ENCODE measurements at regions not wholly inside any gene's neighbourhood (a gene's known extent, or its start where the extent isn't known, plus 50 kb on each side); places are given as distances from the start of the nearest gene placed in this dataset.
"Not testable (repeated sequence)": the region's sequence is repeated elsewhere in the genome, so short reads cannot be mapped to it uniquely, and the experiment has no call there.

GRCh38 chr6:98323605-98324004 is 510.8 kb upstream of the POU3F2 start:
- no peak for DNase-seq (ENCODE audit: low spot score)

- DNase-seq (ENCODE audit: low spot score), result no peak
Measured at GRCh38 chr6:98324446-98324845, 509.9 kb upstream of the POU3F2 start.

GRCh38 chr6:98325366-98325765 is 509.0 kb upstream of the POU3F2 start:
- DNase-seq (ENCODE audit: low spot score), result no peak

DNA sequence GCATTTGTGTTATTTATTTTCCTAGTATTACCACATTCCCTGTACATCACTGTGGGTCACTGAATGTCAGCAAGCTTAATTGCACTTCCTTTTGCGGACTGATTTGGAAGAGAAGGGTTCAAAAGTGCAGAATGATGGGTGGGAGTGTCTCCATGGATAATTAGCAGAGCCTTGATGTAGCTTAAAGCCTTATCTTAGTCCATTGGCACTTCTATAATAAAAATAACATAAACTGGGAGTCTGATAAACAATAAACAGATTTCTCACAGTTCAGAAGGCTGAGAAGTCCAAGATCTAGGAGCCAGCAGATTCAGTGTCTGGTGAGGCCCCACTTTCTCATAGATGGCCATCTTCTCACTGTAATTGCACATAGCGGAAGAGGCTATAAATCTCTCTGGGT is 501.1 kb upstream of the POU3F2 start:
- no peak for DNase-seq (ENCODE audit: low spot score)

- DNase-seq (ENCODE audit: low spot score), result no peak
Measured at GRCh38 chr6:98335594-98335993, 498.8 kb upstream of the POU3F2 start.

GRCh38 chr6:98339506-98339905 is 494.9 kb upstream of the POU3F2 start:
- no peak for DNase-seq (ENCODE audit: low spot score)

GRCh38 chr6:98343004-98343403 is 491.4 kb upstream of the POU3F2 start:
- no peak for DNase-seq (ENCODE audit: low spot score)

- DNase-seq (ENCODE audit: low spot score), result no peak
Measured at GRCh38 chr6:98343797-98344196, 490.6 kb upstream of the POU3F2 start.

DNA sequence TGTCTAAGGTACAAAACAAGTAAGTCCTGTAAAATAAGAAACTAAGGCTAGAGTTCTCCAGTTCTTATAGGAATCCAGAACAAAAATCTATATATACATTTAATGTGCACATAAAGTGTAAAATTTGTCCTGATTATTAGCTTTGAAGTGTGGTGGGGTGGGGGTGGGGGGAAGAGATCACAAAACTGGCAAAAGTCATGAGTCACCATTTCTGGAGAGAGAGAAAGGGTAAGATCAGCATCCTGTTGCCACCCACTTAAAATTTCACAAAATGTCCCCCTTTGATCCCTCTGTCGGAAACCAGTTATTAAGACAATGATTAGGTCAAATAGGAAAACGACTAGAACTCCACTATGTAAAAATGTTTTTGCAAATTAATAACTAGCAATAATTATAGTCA is 482.0 kb upstream of the POU3F2 start:
- DNase-seq (ENCODE audit: low spot score), result no peak

DNA sequence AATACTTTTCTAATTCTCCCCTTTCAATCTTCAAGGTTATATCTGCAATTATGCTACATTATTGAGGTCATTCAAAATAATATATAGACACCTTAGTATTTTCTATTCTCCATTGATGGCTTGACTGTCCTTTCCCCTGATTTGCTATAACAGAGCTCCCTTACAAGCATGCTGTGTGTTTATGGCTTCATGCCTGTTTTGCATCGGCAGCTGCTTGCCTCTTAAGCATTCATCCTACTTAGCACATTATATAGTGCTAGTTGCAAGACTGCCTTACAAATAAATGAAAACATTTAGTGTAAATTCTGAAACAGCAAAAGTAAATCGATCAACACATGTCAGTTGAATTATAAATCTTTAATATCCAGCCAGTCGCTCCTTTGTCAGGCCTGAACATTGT is 476.2 kb upstream of the POU3F2 start:
- DNase-seq (ENCODE audit: low spot score), result no peak

DNA sequence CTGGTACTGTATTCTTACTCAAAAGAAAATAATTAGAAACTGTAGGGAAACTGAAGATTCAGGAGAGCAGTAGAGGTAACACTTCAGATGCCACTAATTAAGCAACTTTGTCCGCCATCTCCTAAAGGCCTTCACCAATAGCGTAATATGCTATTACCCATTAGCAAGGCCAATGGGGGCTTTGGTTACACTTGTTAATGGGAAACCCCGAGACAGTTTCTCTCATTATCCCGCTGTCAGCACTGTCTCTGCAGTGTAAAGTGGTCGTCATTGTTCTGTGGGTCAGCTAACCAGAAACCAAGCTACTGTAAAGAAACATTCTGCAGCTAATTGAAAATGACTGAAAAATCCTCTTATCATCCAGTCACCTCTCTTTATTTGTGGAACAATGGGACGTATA is 468.0 kb upstream of the POU3F2 start:
- DNase-seq (ENCODE audit: low spot score), result no peak

DNA sequence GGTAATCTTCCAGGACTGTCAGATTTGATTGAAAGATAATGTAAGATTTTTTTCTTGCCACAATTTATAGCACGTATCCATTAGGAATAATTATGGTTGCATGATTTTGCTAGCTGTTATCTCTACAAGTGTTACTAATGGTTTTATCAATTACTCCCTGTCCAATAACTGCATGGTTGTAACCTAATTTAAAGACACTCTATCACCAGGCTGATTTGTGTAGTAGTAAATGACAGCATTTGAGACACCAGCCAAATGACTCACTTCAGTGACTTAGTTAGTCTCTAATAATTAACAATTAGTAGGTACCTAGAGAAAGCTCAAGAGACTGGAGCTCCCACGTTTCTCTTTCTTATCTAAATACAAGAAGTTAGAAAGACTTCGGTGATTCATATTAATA is 453.8 kb upstream of the POU3F2 start:
- DNase-seq (ENCODE audit: low spot score), result no peak

DNA sequence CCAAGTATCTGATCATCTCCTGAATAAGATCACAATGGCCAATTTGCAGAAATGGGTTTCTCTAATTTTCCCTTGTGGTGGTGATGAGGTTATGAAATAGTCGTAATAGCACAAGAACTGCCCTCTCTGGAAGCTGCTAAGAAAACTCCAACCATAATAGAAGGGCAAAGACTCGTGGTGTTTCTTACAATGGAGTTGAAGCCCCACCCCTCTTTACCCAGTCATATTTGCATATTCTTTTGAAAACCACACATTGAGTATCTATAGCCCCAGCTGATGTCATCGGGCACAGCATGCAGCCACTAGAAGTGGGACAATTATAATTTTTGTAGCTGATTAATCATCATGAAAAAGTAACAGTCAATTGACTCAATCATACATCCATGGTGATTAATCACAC is 452.1 kb upstream of the POU3F2 start:
- no peak for DNase-seq (ENCODE audit: low spot score)

GRCh38 chr6:98384334-98384733 is 450.0 kb upstream of the POU3F2 start:
- DNase-seq (ENCODE audit: low spot score), result no peak

- DNase-seq (ENCODE audit: low spot score), result no peak
Measured at GRCh38 chr6:98384801-98385200, 449.6 kb upstream of the POU3F2 start.

DNA sequence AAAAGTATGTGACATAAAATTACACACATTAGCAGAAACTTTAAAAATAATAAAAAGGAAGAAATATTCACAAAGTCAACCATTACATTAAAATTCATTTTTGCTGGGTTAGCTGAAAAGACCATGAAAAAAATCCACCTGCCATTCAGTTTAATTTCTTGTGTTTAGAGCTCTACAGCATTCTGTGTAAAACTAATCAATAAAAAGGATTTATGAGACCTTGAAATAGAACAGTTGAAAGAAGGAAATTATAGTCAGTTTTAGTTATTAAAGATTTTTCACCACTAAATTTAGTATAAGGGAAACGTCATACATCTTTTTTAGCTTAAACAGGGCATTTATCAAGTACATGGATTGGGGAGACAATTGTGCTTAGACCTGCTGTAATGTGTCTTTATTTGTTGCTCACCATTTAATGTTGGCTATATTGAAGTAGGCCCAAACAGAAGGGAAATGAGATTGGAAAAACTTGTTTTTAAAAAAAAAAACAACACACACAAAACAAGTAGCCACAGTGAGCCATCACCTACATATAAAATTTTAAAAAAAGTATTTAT is 438.7 kb upstream of the POU3F2 start:
- DNase-seq (ENCODE audit: low spot score), result no peak

DNA sequence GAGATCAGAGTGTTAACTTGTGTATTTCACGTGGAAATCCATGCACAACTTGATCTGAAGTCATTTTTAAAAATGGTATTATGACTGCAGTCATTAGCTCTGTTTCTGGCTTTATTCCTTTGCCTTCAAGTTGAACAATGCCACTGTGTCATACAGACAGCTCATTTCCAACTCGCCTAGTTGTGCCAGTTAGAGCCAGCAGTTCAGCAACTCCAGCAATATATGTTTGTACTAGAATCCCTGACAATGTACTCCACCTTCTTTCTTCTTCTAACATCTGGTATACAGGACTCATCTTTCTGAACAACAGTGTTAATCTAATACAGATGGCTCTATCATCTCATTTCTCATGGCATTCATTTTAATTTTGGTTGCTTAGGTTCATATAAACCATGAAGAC is 418.3 kb upstream of the POU3F2 start:
- no peak for DNase-seq (ENCODE audit: low spot score)

DNA sequence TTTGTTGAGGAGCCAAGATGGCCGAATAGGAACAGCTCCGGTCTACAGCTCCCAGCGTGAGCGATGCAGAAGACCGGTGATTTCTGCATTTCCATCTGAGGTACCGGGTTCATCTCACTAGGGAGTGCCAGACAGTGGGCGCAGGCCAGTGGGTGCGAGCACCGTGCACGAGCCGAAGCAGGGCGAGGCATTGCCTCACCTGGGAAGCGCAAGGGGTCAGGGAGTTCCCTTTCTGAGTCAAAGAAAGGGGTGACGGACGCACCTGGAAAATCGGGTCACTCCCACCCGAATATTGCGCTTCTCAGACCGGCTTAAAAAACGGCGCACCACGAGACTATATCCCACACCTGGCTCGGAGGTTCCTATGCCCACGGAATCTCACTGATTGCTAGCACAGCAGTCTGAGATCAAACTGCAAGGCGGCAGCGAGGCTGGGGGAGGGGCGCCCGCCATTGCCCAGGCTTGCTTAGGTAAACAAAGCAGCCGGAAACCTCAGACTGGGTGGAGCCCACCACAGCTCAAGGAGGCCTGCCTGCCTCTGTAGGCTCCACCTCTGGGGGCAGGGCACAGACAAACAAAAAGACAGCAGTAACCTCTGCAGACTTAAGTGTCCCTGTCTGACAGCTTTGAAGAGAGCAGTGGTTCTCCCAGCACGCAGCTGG is 417.7 kb upstream of the POU3F2 start:
- not testable (repeated sequence) for DNase-seq (ENCODE audit: low spot score)

- no peak for DNase-seq (ENCODE audit: low spot score)
Measured at GRCh38 chr6:98433325-98434056, 400.9 kb upstream of the POU3F2 start.

DNA sequence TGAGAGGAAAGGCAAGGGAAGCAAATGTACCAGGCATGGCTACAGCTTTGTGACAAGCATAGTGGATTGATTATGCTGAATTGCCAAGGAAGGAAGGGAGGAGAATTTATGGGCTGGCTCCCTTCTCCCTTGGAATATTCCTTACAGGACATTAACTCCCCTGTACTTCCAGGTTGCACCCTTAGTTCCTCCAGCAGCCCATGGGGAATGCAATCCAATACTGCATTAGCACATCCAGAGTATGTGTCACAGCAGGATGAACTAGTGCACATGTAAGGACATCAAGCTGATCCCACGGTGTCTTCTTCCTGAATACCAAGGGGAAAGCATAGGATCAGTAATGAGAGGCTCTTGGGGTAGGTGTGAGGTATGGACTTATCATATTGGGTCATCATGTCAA is 390.7 kb upstream of the POU3F2 start:
- no peak for DNase-seq (ENCODE audit: low spot score)

DNA sequence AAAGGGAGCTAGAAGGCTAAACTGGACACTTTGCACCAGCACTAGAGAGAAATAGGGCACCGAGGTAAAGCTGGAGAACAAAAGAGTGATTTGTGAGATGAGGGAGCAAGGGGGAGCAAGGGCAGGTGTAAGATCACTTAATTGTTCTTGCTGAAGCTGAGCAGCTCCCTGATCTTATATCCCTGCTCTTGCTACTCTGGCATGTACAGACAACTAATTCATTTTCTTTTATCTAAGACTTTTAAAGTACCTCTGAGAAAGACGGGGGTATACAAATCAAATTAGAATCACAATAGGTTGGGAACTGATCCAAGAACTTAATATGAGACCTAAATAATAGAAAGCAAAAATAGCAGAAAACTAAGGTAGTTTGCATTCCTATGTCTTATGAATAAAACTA is 381.7 kb upstream of the POU3F2 start:
- DNase-seq (ENCODE audit: low spot score), result no peak

- DNase-seq (ENCODE audit: low spot score), result no peak
Measured at GRCh38 chr6:98454809-98455322, 379.5 kb upstream of the POU3F2 start.

DNA sequence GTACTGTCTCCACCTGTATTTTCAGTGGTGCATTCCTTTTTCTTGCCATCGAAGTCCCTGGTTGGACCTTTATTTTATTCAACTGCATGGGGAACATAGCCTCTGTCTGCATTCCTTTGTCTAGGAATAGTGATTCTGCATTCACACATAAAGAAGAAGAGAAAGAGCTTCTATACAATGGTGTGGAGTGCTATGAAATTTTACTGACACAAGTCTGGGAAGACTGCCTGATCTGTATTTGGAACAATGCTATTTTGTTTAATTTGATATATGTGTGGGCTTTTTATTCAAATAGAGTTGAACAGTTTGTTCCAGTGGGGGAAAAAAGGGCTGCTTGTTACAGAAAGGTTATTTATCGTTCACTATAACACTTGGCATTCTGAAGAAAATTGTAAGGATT is 375.7 kb upstream of the POU3F2 start:
- DNase-seq (ENCODE audit: low spot score), result no peak
